Lung (tissue), 11 donors: ENCODE measurements at regions not wholly inside any gene's neighbourhood (a gene's known extent, or its start where the extent isn't known, plus 50 kb on each side); places are given as distances from the start of the nearest gene placed in this dataset.

Experiments used
- ATAC-seq: fragments of 200-7000 bp; cut with Tn5 transposase; one replicate; pipeline ENCODE4 v1.9.1; 2020; ENCODE audit warnings: moderate number of reproducible peaks; ENCODE audit not compliant: insufficient read depth, low FRiP score
- DNase-seq, 3 donors: peaks; one replicate each; pipeline ENCODE4 v3.0.0-alpha.2; 2013 to 2017
- H3K27ac ChIP-seq, 2 donors: one replicate each; pipeline ENCODE4 v1.5.1; 2013; ENCODE audit warnings: mild to moderate bottlenecking in 2 of 2, moderate library complexity in 2 of 2, control low read depth in 1 of 2, inconsistent platforms in 1 of 2, low read depth in 1 of 2, low read length in 1 of 2
- H3K27me3 ChIP-seq, 3 donors: one replicate each; pipeline ENCODE4 v1.5.1; 2013; ENCODE audit warnings: low read length in 2 of 3; ENCODE audit not compliant: control insufficient read depth in 3 of 3, insufficient read depth in 3 of 3
- H3K36me3 ChIP-seq, 4 donors: one replicate each; pipeline ENCODE4 v1.5.1; 2013; ENCODE audit warnings: low read length in 4 of 4, mild to moderate bottlenecking in 1 of 4, moderate library complexity in 1 of 4; ENCODE audit not compliant: control insufficient read depth in 4 of 4, insufficient read depth in 4 of 4
- H3K4me1 ChIP-seq, 5 donors: one replicate each; pipeline ENCODE4 v1.5.1; 2013; ENCODE audit warnings: low read length in 5 of 5, mild to moderate bottlenecking in 2 of 5, moderate library complexity in 1 of 5; ENCODE audit not compliant: control insufficient read depth in 5 of 5, insufficient read depth in 5 of 5
- H3K4me3 ChIP-seq: one replicate; pipeline ENCODE4 v1.5.1; 2013; ENCODE audit warnings: mild to moderate bottlenecking, control low read depth, moderate library complexity
- H3K9ac ChIP-seq, 2 donors: one replicate each; pipeline ENCODE4 v1.5.1; 2013; ENCODE audit warnings: low read length in 2 of 2, control low read depth in 1 of 2; ENCODE audit not compliant: insufficient read depth in 1 of 2
- H3K9me3 ChIP-seq, 4 donors: one replicate each; pipeline ENCODE4 v1.5.1; 2013; ENCODE audit warnings: low read length in 3 of 4, mild to moderate bottlenecking in 1 of 4, moderate library complexity in 1 of 4; ENCODE audit not compliant: control insufficient read depth in 4 of 4, insufficient read depth in 3 of 4
- CTCF ChIP-seq: IDR thresholded peaks from 2 replicates; pipeline ENCODE4 v1.5.1; 2012; ENCODE audit warnings: mild to moderate bottlenecking; ENCODE audit errors: control extremely low read depth, extremely low read depth
- WGBS, 2 donors: extraction: QIAGEN DNeasy Blood & Tissue Kit; methylation state at CpG; one replicate each; pipeline ENCODE4 v1.1.7; 2013; 5-methylcytosine and 5-hydroxymethylcytosine counted together
- donor health status: control.
- donor health status: control.
- donor health status: Bipolar disorder and iron deficiency.
- donor health status: healthy.
- donor health status: DM: yes; HTN: yes; CAD: no.

DNA sequence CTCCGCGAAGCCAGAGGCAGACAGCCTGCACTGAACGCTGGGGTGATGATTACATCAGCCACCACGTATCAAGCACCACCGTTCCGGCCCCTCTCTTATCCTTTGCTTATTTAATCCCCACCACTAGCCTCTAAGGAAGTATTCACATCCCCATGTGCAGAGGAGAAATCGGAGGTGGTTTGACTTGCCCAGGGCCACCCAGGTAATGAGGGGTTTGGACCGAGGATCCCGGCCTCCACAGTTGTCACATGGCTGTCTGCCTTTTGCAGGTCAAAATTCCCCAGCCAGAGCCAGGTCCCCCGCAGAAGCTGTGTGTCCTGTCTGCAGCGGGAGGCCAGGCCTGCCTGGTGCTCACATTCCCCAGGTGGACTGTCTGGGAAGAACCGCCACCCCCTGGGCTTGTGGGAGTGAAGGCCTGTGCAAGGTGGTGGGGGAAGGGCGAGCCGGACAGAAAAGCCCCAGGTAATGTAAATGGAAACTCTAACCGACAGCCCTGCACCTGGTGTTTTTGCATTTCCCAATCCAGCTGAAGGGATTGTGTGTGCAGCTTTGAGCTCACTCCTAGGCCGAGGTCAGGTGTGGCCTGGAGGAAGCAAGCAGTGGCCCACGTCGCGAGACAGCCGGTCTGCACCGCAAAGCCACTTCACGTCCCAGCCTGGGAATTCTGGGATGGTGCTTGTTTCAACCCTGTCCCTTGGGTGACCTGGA lies 108.5 kb upstream of the ID2 start:
- ATAC-seq = no peak

DNA sequence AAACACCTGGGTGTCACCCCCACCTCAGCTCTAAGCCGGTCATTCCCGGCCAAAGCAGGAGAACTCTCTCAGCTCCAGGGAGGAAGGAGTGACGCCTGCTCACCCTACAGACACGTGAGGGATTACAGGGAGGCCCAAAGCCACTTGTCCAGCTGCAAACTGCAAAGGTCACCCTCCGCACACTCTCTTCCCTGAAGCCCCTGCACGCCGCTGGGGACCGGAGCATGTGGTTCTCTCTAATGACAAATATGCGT lies 108.0 kb upstream of the ID2 start:
- Histone ChIP-seq H3K4me3 (no peak overlapping the region), H3K9me3 (no peaks in the 10 kb centered on the region), H3K4me1 (peaks cover 0 to 50% (median 21%) of the 10 kb centered on the region in 5 donors), H3K9ac (no peak overlapping the region), H3K36me3 (no peaks in the 10 kb centered on the region), H3K27me3 (no peaks in the 10 kb centered on the region), H3K27ac (no peak overlapping the region)
- ATAC-seq (no peak), DNase-seq (no peak)
- WGBS, 2 donors = 94 to 98% methylated on average over 8 to 9 of the region's 9 CpGs
- no peak for TF ChIP-seq CTCF

More for the DNA sequence above, 108.5 kb upstream of the ID2 start:
- peak in 1 of 3 donors; percentile 54 for DNase-seq
- Histone ChIP-seq H3K4me1 (peaks cover 0 to 50% (median 21%) of the 10 kb centered on the region in 5 donors), H3K36me3 (no peaks in the 10 kb centered on the region), H3K27ac (no peak overlapping the region), H3K27me3 (no peaks in the 10 kb centered on the region), H3K9ac (no peak overlapping the region), H3K9me3 (no peaks in the 10 kb centered on the region), H3K4me3 (no peak overlapping the region)
- 93% methylated on average over 22 of the region's 22 CpGs for WGBS, 2 donors
- TF ChIP-seq CTCF = no peak

GRCh38 chr2:8574196-8575037 lies 107.4 kb upstream of the ID2 start:
- DNase-seq = no peak
- Histone ChIP-seq H3K9ac (no peak overlapping the region), H3K36me3 (no peaks in the 10 kb centered on the region), H3K9me3 (no peaks in the 10 kb centered on the region), H3K27ac (no peak overlapping the region), H3K27me3 (no peaks in the 10 kb centered on the region), H3K4me1 (peaks cover 0 to 50% (median 21%) of the 10 kb centered on the region in 5 donors), H3K4me3 (no peak overlapping the region)
- TF ChIP-seq CTCF = no peak
- 84 to 85% methylated on average over 24 of the region's 24 CpGs for WGBS, 2 donors
- no peak for ATAC-seq
